ENCODE measurements at regions not wholly inside any gene's neighbourhood (a gene's known extent, or its start where the extent isn't known, plus 50 kb on each side); places are given as distances from the start of the nearest gene placed in this dataset.

DNA sequence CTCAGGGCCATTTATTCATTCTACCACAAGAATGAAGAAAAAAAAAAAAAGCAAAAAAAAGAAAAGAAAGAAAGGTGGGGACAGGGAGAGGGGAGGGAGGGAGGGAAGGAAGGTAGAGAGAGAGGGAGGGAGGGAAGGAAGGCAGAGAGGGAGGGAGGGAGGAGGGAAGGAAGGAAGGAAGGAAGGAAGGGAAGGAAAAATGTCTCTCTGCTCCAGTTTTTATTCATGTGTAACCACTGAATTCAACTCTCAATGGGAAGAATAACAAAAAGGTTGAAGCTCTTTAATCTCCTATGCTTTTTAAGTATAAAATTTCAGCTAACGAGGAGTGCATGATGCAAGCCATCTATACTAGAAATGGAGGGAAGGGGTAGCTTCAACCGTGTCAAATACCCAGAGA, 287.3 kb downstream of the MREG start:
- Histone ChIP-seq H3K27ac (ENCODE audit: low read depth in 1 of 2, low read length in 2 of 2) (no peak overlapping the region), H3K9me3 (ENCODE audit: control insufficient read depth in 4 of 4, low read length in 3 of 4) (no peaks in the 10 kb centered on the region), H3K36me3 (ENCODE audit: control insufficient read depth in 4 of 4, insufficient read depth in 3 of 4, low read depth in 1 of 4, low read length in 3 of 4) (no peaks in the 10 kb centered on the region), H3K9ac (ENCODE audit: low read depth in 1 of 2, low read length in 2 of 2) (no peak overlapping the region), H3K4me1 (ENCODE audit: control insufficient read depth in 4 of 4, insufficient read depth in 4 of 4, low read length in 3 of 4) (peaks cover 0 to 4% (median 3%) of the 10 kb centered on the region in 4 donors), H3K27me3 (ENCODE audit: control insufficient read depth in 4 of 4, insufficient read depth in 4 of 4, low read length in 3 of 4) (no peaks in the 10 kb centered on the region), H3K4me3 (ENCODE audit: low read depth in 1 of 3, low read length in 3 of 3) (no peak overlapping the region)
- 89% methylated on average over 2 of the region's 2 CpGs for WGBS
- TF ChIP-seq, protein P1, sequence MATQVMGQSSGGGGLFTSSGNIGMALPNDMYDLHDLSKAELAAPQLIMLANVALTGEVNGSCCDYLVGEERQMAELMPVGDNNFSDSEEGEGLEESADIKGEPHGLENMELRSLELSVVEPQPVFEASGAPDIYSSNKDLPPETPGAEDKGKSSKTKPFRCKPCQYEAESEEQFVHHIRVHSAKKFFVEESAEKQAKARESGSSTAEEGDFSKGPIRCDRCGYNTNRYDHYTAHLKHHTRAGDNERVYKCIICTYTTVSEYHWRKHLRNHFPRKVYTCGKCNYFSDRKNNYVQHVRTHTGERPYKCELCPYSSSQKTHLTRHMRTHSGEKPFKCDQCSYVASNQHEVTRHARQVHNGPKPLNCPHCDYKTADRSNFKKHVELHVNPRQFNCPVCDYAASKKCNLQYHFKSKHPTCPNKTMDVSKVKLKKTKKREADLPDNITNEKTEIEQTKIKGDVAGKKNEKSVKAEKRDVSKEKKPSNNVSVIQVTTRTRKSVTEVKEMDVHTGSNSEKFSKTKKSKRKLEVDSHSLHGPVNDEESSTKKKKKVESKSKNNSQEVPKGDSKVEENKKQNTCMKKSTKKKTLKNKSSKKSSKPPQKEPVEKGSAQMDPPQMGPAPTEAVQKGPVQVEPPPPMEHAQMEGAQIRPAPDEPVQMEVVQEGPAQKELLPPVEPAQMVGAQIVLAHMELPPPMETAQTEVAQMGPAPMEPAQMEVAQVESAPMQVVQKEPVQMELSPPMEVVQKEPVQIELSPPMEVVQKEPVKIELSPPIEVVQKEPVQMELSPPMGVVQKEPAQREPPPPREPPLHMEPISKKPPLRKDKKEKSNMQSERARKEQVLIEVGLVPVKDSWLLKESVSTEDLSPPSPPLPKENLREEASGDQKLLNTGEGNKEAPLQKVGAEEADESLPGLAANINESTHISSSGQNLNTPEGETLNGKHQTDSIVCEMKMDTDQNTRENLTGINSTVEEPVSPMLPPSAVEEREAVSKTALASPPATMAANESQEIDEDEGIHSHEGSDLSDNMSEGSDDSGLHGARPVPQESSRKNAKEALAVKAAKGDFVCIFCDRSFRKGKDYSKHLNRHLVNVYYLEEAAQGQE (IDR thresholded peaks at IDR 0.05): no peak
- no peak for TF ChIP-seq FOXA1 (IDR thresholded peaks at IDR 0.05)
- TF ChIP-seq JUND (IDR thresholded peaks at IDR 0.05): no peak
- TF ChIP-seq YY1 (IDR thresholded peaks at IDR 0.05): no peak
- TF ChIP-seq HNF4A (conservative IDR thresholded peaks at IDR 0.05): no peak
- TF ChIP-seq EGR1 (IDR thresholded peaks at IDR 0.05; ENCODE audit: low read depth in 2 of 2): no peak
- no peak for TF ChIP-seq HNF4G (IDR thresholded peaks at IDR 0.05)
- TF ChIP-seq SP1 (IDR thresholded peaks at IDR 0.05): no peak
- TF ChIP-seq TAF1 (conservative IDR thresholded peaks at IDR 0.05): no peak
- no peak for TF ChIP-seq NR2F2 (IDR thresholded peaks at IDR 0.05)
- TF ChIP-seq, protein P2, sequence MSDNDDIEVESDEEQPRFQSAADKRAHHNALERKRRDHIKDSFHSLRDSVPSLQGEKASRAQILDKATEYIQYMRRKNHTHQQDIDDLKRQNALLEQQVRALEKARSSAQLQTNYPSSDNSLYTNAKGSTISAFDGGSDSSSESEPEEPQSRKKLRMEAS (IDR thresholded peaks at IDR 0.05): no peak
- TF ChIP-seq RAD21 (IDR thresholded peaks at IDR 0.05): no peak
- TF ChIP-seq, protein P3, sequence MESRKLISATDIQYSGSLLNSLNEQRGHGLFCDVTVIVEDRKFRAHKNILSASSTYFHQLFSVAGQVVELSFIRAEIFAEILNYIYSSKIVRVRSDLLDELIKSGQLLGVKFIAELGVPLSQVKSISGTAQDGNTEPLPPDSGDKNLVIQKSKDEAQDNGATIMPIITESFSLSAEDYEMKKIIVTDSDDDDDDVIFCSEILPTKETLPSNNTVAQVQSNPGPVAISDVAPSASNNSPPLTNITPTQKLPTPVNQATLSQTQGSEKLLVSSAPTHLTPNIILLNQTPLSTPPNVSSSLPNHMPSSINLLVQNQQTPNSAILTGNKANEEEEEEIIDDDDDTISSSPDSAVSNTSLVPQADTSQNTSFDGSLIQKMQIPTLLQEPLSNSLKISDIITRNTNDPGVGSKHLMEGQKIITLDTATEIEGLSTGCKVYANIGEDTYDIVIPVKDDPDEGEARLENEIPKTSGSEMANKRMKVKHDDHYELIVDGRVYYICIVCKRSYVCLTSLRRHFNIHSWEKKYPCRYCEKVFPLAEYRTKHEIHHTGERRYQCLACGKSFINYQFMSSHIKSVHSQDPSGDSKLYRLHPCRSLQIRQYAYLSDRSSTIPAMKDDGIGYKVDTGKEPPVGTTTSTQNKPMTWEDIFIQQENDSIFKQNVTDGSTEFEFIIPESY (IDR thresholded peaks at IDR 0.05): no peak
- TF ChIP-seq FOXA2 (IDR thresholded peaks at IDR 0.05): no peak
- TF ChIP-seq, protein P4, sequence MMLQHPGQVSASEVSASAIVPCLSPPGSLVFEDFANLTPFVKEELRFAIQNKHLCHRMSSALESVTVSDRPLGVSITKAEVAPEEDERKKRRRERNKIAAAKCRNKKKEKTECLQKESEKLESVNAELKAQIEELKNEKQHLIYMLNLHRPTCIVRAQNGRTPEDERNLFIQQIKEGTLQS (IDR thresholded peaks at IDR 0.05): no peak
- no peak for TF ChIP-seq RXRA (IDR thresholded peaks at IDR 0.05)
- no peak for TF ChIP-seq GABPA (IDR thresholded peaks at IDR 0.05 in 1 of 2, conservative IDR thresholded peaks at IDR 0.05 in 1 of 2)
- TF ChIP-seq, protein P5, sequence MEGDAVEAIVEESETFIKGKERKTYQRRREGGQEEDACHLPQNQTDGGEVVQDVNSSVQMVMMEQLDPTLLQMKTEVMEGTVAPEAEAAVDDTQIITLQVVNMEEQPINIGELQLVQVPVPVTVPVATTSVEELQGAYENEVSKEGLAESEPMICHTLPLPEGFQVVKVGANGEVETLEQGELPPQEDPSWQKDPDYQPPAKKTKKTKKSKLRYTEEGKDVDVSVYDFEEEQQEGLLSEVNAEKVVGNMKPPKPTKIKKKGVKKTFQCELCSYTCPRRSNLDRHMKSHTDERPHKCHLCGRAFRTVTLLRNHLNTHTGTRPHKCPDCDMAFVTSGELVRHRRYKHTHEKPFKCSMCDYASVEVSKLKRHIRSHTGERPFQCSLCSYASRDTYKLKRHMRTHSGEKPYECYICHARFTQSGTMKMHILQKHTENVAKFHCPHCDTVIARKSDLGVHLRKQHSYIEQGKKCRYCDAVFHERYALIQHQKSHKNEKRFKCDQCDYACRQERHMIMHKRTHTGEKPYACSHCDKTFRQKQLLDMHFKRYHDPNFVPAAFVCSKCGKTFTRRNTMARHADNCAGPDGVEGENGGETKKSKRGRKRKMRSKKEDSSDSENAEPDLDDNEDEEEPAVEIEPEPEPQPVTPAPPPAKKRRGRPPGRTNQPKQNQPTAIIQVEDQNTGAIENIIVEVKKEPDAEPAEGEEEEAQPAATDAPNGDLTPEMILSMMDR (IDR thresholded peaks at IDR 0.05; ENCODE audit: low read depth, low read length, missing input control): no peak
- no peak for DNase-seq (ENCODE audit: low spot score)

All from liver (tissue), 8 donors.